ENCODE measurements at regions not wholly inside any gene's neighbourhood (a gene's known extent, or its start where the extent isn't known, plus 50 kb on each side); places are given as distances from the start of the nearest gene placed in this dataset.

DNA sequence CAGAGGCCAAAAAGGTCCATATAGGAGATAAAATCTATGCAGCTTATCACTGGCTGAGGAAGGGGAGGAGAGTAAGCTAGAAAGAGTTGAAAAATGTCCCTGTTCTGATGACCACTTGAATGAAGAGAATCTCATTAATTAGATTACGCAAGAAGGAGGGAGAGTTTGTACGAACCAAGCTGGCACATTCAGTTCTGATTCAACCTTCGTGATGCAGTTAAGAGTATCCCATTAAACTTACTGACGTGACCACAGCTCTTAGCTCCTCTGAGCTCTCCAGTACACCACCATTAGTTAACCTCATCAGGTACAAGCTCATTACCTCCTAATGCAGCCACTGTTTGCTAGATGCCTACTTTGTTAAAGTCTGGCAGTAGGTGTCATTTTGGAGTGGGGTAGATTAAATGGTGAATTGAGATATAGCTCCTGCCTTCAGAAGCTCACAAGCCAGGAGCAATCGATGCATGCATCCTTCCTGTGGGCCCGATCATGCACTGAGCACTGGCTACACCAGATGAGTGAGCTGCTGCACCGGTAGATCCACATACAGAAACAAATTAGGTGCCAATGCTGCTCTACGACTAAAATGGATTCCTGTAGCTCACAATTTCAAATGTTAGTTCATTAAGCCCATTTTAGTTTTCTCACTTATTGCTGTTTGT is 458.3 kb downstream of the COG6 start:
- TF ChIP-seq SUZ12 (IDR thresholded peaks at IDR 0.05; ENCODE audit: extremely low read depth, insufficient read depth, insufficient read length) (no peak), YY1 (IDR thresholded peaks at IDR 0.05; ENCODE audit: insufficient read depth, insufficient read length) (no peak), ZNF274 (IDR thresholded peaks at IDR 0.05; ENCODE audit: low read depth, low read length) (no peak)
